Colon (tissue), 2 donors: ENCODE measurements at regions not wholly inside any gene's neighbourhood (a gene's known extent, or its start where the extent isn't known, plus 50 kb on each side); places are given as distances from the start of the nearest gene placed in this dataset.

ENCODE experiments used
- FAIRE-seq: peaks from 2 replicates; lab custom pipeline; 2012; peaks lifted over from hg19 to GRCh38; lab: Jason Lieb, UNC
- donor health status: control.
- donor health status: control.

DNA sequence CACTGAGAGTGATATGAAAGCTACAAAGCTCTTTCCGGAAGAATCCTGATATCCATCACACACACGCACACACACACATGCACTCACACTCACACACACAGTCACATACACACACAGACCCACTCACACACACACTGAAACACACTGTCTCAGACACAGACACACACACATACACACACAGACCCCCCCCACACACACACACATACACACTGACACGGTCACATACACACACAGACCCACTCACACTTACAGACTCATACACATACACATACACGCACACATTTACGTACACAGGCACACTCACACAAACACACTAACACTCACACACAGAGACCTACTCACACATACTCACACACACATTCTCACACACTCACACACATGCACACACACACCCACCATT, 58.6 kb downstream of the LIG4 start:
- no peak for FAIRE-seq

- FAIRE-seq = peak; percentile 71
Observed at GRCh38 chr13:108155185-108156106, 59.9 kb downstream of the LIG4 start.

GRCh38 chr13:108154421-108154858, 60.9 kb downstream of the LIG4 start:
- no peak for FAIRE-seq

DNA sequence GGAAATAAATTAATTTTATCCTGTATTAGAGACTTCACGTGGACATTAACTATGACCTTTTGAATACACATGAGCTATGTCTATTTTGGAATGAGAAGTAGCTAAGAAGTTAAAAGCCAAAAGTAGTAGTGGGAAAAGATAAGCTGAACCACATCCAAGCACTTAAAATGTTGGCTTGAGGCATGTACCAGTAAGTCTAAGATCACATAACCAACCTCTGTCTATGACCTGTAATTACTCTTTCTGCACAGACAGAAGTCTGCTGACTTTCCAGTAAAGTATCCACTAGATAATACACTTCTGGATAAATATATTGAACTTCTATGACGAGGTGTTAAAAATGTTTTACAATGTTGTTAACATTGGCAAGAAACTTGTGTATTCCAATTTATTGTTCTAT, 68.7 kb downstream of the LIG4 start:
- no peak for FAIRE-seq

- FAIRE-seq = no peak
Observed at GRCh38 chr13:108142702-108143436, 72.5 kb downstream of the LIG4 start.

GRCh38 chr13:108137176-108137575, 78.2 kb downstream of the LIG4 start:
- no peak for FAIRE-seq

DNA sequence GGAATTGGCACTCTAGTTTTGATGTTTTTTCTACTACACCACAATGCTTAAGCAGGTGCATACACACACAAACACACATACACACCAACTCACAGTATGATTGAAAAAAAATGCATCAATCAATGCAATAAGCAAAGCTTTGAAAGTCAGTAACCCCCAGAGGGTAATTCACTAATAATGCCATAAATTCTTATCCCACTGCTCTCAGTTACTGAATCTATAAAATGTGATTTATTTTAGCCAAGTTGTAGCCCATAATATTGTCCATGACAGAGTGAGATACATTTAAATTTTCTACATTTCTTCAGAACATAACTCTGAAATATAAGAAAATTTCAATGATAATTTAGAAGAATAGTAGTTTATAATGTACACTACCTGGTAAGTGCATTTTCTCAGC, 87.9 kb downstream of the LIG4 start:
- FAIRE-seq = no peak

GRCh38 chr13:108126056-108126455, 89.3 kb downstream of the LIG4 start:
- FAIRE-seq = no peak

GRCh38 chr13:108121406-108121805, 93.9 kb downstream of the LIG4 start:
- FAIRE-seq = no peak

GRCh38 chr13:108120856-108121255, 94.5 kb downstream of the LIG4 start:
- FAIRE-seq = no peak

GRCh38 chr13:108120302-108120701, 95.0 kb downstream of the LIG4 start:
- no peak for FAIRE-seq

DNA sequence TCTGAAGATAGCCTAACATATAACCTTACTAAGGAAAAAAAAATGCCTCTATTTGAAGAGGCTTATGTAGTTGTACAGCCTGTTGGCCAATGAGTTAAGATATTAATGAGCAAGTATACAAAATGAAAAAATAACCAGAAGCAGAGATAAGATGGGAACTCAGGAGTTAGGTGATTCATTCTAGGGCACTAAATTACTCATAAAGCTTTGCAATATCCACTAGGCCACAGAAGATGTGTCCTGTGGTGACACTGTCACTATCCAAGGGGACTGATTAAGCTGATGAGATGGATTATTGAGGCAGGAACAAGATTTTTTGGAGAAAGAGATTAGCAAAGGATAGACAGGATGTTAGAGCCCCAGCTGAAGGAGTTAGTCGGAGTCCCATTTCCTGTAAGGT, 99.6 kb downstream of the LIG4 start:
- FAIRE-seq = no peak

- no peak for FAIRE-seq
Observed at GRCh38 chr13:108113407-108113806, 101.9 kb downstream of the LIG4 start.

DNA sequence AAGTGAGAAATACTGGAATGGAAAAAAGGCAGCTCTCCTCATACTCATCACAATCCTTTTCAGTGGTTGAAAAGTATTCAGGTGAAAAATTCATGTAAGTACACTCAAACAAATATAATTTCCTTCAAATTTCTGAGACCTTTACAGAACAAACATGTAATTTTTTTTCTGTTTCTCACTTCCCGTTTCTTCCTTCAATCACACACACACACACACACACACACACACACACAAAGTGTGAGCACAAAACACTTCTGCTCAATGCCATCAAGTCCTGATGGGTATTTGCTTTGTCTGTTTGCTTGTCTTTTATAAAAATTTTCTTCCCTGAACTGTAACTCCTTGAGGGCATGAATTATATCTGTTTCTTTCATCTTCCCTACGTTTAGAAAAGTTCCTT, 110.6 kb downstream of the LIG4 start:
- FAIRE-seq = no peak

GRCh38 chr13:108102771-108103170, 112.6 kb downstream of the LIG4 start:
- no peak for FAIRE-seq

DNA sequence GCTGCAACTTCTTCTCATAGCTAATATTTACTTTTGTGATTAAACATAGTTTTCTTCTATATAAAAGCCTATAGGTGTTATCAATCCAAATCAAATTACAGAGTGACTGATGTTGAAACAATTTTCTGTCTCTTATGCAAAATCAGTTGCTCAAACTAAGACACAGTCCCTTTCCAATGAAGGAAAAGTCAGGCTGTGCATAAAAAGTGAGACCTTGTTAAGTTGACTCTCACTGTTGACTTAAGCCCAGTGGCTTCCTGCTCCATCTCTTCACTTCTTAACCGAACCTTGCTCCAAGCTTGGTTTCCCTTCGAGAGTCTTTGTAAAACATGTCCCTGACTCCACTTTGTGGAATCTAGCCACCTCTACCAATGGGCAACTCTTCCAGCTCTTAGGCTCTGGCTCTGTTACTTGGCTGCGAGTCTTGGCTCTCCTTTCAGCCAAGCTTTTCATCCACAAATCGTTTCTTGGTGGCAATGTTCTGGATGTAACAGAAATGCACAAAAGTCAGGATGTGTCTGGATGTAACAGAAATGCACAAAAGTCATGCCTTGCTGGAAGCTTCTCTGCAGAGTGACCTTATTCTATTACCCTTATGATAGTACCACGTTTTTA, 118.9 kb downstream of the LIG4 start:
- no peak for FAIRE-seq

DNA sequence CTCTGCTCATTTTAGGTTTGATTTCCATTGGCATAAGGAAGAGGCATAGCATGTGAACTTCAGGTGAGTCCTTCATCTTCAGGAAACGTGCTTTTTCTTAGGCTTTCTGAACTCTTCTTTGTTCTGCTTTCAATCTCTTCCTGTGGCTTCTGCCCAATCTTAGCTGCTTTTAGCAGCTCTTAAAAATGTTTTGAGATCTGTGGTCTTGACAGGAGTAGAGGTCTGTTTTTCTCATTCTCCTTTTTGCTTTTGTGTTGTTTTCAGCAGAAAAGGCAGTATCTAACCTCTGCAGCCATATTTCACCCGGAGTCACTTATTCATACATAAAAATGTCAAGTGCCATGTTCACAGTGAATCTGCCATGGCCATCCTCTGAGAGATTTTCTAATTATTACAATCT, 120.3 kb downstream of the LIG4 start:
- FAIRE-seq = no peak

GRCh38 chr13:108093616-108094015, 121.7 kb downstream of the LIG4 start:
- no peak for FAIRE-seq

DNA sequence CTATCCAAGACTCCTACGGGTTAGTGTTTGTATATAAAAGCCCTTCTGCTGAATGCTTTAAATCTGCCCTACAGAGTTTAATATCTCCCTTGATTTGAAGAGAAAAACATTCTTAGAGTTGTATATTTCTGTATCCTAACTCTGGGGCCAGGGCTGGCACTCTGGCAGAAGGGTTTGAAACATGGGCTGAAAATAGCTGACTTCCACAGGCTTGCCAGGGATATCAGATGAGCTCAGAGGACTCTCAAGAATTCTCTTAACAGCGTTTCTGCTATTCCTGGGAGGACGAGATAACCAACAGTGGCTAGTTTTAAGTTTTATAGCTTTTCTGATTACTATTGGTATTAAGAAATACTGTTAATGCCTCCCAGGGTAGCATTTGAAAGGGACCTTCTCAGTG, 127.5 kb downstream of the LIG4 start:
- FAIRE-seq = no peak

GRCh38 chr13:108086678-108087077, 128.7 kb downstream of the LIG4 start:
- FAIRE-seq = no peak

DNA sequence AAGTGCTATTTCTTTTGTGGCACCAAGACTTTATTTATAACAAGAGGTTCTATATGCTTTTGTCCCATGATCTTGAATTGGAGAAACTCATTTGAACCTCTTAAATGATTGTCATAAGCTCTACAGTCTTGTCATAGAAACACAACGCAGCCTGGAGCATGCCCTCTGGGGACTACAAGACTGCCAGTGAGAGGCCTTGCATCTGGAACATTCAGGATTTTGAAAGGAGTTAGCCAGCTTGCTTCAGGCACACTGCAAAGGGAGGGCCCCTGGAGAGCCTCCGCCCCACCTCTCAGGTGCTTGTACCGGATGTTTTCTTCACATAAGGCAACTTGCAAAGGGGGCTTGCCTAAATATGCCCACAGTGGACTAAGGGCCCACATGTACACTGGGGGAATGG, 130.5 kb downstream of the LIG4 start:
- no peak for FAIRE-seq

DNA sequence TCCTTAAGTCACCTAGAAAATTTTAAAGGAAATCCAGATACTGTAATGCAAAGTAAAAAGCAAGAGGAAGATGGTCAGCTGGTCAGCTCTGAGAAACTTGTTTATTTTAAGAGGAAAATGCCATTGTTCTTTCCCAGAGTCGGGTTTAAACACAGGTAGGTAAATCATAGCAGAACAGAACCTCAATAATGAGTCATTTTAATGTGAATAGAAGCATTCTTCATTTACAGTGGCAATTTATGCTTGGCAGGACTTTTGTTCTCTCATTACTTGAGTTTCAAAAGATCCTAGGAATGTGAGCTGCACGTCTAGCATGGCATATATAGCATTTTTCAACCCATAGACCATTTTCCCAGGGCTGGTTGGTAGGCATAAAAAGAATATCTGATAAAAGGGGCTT, 132.3 kb downstream of the LIG4 start:
- FAIRE-seq = no peak

DNA sequence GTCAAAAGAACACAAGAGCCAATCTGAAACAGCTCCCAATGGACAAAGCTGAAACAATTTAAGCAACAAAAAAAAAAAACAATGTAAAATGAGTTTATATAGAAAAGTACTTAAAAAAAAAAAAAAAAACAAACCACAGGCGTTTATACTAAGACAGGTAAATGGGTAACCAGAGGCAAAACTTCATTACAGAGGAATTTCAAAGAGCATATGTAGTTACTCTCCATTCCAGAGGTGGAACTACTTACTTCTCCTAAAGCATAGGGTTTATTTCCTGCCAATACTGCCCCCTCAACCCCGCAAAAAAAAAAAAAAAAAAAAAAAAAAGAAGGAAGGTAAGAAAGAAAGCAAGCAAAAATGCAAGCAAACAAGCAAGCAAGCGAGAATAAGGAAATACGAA, 132.9 kb downstream of the LIG4 start:
- FAIRE-seq = no peak
